Neural cell (in vitro differentiated cells): ENCODE measurements at regions not wholly inside any gene's neighbourhood (a gene's known extent, or its start where the extent isn't known, plus 50 kb on each side); places are given as distances from the start of the nearest gene placed in this dataset.

Experiments used
- H2AFZ ChIP-seq: fragments of 200-600, 300-800 bp; sonication (generic), shearing (Covaris generic); 2 replicates; pipeline ENCODE4 v1.6.0; 2014; ENCODE audit warnings: low read depth, mild to moderate bottlenecking, antibody characterized with exemption, low read length, moderate library complexity
- H3F3A ChIP-seq: fragments of 200-600 bp; shearing (Covaris generic); 2 replicates; pipeline ENCODE4 v1.6.1; 2016; ENCODE audit warnings: mild to moderate bottlenecking, moderate library complexity, mixed read lengths, antibody characterized with exemption, low read length; ENCODE audit not compliant: insufficient read depth, poor library complexity, severe bottlenecking
- H3K27ac ChIP-seq: fragments of 200-600, 300-800 bp; sonication (generic), shearing (Covaris generic); 2 replicates; pipeline ENCODE4 v1.5.1; 2014; ENCODE audit warnings: mild to moderate bottlenecking, low read length, moderate library complexity
- H3K27me3 ChIP-seq: fragments of 300-800, 200-600 bp; sonication (generic), shearing (Covaris generic); 2 replicates; pipeline ENCODE4 v1.6.0; 2014; ENCODE audit warnings: mild to moderate bottlenecking, low read depth, low read length, moderate library complexity; ENCODE audit not compliant: insufficient read depth
- H3K36me3 ChIP-seq: fragments of 300-800, 200-600 bp; sonication (generic), shearing (Covaris generic); 2 replicates; pipeline ENCODE4 v1.5.1; 2014; ENCODE audit warnings: mild to moderate bottlenecking, antibody characterized with exemption, low read length, moderate library complexity; ENCODE audit not compliant: insufficient read depth
- H3K4me2 ChIP-seq: fragments of 300-800, 200-600 bp; sonication (generic), shearing (Covaris generic); 2 replicates; pipeline ENCODE4 v1.6.0; 2014; ENCODE audit warnings: mild to moderate bottlenecking, low read length
- H3K4me3 ChIP-seq: fragments of 300-800, 200-600 bp; sonication (generic), shearing (Covaris generic); 2 replicates; pipeline ENCODE4 v1.5.1; 2014; ENCODE audit warnings: mild to moderate bottlenecking, low read length, moderate library complexity
- H3K79me2 ChIP-seq: fragments of 200-600 bp; shearing (Covaris generic); replicated peaks from 2 replicates; pipeline ENCODE4 v1.6.0; 2014; ENCODE audit warnings: mild to moderate bottlenecking, low read length, moderate library complexity; ENCODE audit not compliant: insufficient read depth
- H3K9ac ChIP-seq: fragments of 300-800, 200-600 bp; sonication (generic), shearing (Covaris generic); 2 replicates; pipeline ENCODE4 v1.6.1; 2016; ENCODE audit warnings: mild to moderate bottlenecking, low read length, mixed read lengths
- H3K9me2 ChIP-seq: fragments of 200-600 bp; shearing (Covaris generic); 2 replicates; pipeline ENCODE4 v1.6.1; 2016; ENCODE audit warnings: mild to moderate bottlenecking, low read length, mixed read lengths; ENCODE audit not compliant: insufficient read depth
- H3K9me3 ChIP-seq: fragments of 200-600, 300-800 bp; sonication (generic), shearing (Covaris generic); 2 replicates; pipeline ENCODE4 v1.6.1; 2016; ENCODE audit warnings: mild to moderate bottlenecking, mixed run types, low read length, moderate library complexity, mixed read lengths
- H4K20me1 ChIP-seq: fragments of 200-600 bp; shearing (Covaris generic); 2 replicates; pipeline ENCODE4 v1.6.1; 2016; ENCODE audit warnings: mild to moderate bottlenecking, mixed run types; ENCODE audit not compliant: insufficient read depth
- EP300 ChIP-seq: fragments of 450-650 bp; conservative IDR thresholded peaks from 2 replicates; pipeline ENCODE4 v1.6.1; 2014; ENCODE audit warnings: antibody characterized with exemption, mild to moderate bottlenecking, moderate library complexity; ENCODE audit not compliant: poor library complexity, severe bottlenecking
- EZH2 ChIP-seq: fragments of 200-600, 300-800 bp; shearing (Covaris generic), sonication (generic); IDR thresholded peaks from 2 replicates; pipeline ENCODE4 v1.6.1; 2014; ENCODE audit warnings: antibody characterized with exemption, low read length, borderline replicate concordance, mild to moderate bottlenecking; ENCODE audit not compliant: insufficient read depth, poor library complexity, severe bottlenecking
- MXI1 ChIP-seq: fragments of 450-650 bp; conservative IDR thresholded peaks from 2 replicates; pipeline ENCODE4 v1.6.1; 2014; ENCODE audit warnings: antibody characterized with exemption, mild to moderate bottlenecking; ENCODE audit not compliant: poor library complexity, severe bottlenecking
- POLR2AphosphoS5 ChIP-seq: IDR thresholded peaks from 2 replicates; pipeline ENCODE4 v1.6.1; 2012
- RAD21 ChIP-seq: fragments of 450-650 bp; conservative IDR thresholded peaks from 2 replicates; pipeline ENCODE4 v1.6.1; 2014; ENCODE audit warnings: antibody characterized with exemption, mild to moderate bottlenecking, moderate library complexity
- SMC3 ChIP-seq: fragments of 450-650 bp; conservative IDR thresholded peaks from 2 replicates; pipeline ENCODE4 v1.6.1; 2014; ENCODE audit warnings: antibody characterized with exemption, mild to moderate bottlenecking, moderate library complexity; ENCODE audit not compliant: poor library complexity
- TAF1 ChIP-seq: IDR thresholded peaks from 2 replicates; pipeline ENCODE4 v1.6.1; 2012; ENCODE audit warnings: low read depth
- TF ChIP-seq, protein P1 (sequence below): IDR thresholded peaks from 2 replicates; pipeline ENCODE4 v1.6.1; 2012; ENCODE audit warnings: borderline replicate concordance
- TF ChIP-seq, protein P2 (sequence below): fragments of 450-650 bp; IDR thresholded peaks from 2 replicates; pipeline ENCODE4 v1.5.1; 2014; ENCODE audit warnings: antibody characterized with exemption, mild to moderate bottlenecking, moderate library complexity; ENCODE audit not compliant: poor library complexity, severe bottlenecking

DNA sequence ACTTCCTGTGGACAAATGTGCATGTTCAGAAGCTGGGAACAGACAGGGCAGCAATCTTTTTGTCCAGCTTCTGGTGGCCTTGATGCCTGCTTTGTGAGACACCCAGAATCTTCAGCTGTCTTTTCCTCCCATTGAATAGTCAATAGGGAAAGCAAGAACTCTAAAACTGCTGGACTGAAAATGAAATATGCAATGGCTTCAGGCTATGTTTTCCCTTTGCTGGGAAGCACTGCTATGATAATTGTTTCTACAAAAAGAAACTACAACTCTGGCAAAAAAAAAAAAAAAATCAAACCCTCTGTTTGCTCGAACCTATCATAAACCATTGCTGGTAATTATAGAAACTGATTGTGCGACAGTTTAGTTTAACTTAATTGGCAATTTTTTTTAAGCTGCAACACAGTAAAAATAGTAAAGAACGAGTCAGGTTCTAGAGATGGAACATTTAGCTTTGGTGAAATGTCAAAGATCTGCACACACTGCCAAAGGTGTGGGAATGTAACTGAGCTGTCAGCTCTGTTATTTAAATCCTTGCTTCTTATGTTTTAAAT, 79.1 kb upstream of the NEUROD6 start:
- H3K36me3 ChIP-seq = no peaks in the 10 kb centered on the region
- no peak overlapping the region for H3K4me2 ChIP-seq
- H3K9ac ChIP-seq = no peak overlapping the region
- no peak overlapping the region for H3K27ac ChIP-seq
- H2AFZ ChIP-seq = no peak overlapping the region
- H3K4me3 ChIP-seq = no peak overlapping the region
- no peaks in the 10 kb centered on the region for H3K79me2 ChIP-seq
- no peaks in the 10 kb centered on the region for H3K9me3 ChIP-seq
- no peaks in the 10 kb centered on the region for H3K9me2 ChIP-seq
- H3F3A ChIP-seq = no peaks in the 10 kb centered on the region
- TF ChIP-seq, protein P1, sequence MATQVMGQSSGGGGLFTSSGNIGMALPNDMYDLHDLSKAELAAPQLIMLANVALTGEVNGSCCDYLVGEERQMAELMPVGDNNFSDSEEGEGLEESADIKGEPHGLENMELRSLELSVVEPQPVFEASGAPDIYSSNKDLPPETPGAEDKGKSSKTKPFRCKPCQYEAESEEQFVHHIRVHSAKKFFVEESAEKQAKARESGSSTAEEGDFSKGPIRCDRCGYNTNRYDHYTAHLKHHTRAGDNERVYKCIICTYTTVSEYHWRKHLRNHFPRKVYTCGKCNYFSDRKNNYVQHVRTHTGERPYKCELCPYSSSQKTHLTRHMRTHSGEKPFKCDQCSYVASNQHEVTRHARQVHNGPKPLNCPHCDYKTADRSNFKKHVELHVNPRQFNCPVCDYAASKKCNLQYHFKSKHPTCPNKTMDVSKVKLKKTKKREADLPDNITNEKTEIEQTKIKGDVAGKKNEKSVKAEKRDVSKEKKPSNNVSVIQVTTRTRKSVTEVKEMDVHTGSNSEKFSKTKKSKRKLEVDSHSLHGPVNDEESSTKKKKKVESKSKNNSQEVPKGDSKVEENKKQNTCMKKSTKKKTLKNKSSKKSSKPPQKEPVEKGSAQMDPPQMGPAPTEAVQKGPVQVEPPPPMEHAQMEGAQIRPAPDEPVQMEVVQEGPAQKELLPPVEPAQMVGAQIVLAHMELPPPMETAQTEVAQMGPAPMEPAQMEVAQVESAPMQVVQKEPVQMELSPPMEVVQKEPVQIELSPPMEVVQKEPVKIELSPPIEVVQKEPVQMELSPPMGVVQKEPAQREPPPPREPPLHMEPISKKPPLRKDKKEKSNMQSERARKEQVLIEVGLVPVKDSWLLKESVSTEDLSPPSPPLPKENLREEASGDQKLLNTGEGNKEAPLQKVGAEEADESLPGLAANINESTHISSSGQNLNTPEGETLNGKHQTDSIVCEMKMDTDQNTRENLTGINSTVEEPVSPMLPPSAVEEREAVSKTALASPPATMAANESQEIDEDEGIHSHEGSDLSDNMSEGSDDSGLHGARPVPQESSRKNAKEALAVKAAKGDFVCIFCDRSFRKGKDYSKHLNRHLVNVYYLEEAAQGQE = no peak
- TF ChIP-seq POLR2AphosphoS5 (no peak), TAF1 (no peak), EP300 (no peak), EZH2 (no peak), RAD21 (no peak), SMC3 (no peak), MXI1 (no peak)
- TF ChIP-seq, protein P2, sequence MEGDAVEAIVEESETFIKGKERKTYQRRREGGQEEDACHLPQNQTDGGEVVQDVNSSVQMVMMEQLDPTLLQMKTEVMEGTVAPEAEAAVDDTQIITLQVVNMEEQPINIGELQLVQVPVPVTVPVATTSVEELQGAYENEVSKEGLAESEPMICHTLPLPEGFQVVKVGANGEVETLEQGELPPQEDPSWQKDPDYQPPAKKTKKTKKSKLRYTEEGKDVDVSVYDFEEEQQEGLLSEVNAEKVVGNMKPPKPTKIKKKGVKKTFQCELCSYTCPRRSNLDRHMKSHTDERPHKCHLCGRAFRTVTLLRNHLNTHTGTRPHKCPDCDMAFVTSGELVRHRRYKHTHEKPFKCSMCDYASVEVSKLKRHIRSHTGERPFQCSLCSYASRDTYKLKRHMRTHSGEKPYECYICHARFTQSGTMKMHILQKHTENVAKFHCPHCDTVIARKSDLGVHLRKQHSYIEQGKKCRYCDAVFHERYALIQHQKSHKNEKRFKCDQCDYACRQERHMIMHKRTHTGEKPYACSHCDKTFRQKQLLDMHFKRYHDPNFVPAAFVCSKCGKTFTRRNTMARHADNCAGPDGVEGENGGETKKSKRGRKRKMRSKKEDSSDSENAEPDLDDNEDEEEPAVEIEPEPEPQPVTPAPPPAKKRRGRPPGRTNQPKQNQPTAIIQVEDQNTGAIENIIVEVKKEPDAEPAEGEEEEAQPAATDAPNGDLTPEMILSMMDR = no peak
- H4K20me1 ChIP-seq = no peaks in the 10 kb centered on the region
- H3K27me3 ChIP-seq = no peaks in the 10 kb centered on the region

DNA sequence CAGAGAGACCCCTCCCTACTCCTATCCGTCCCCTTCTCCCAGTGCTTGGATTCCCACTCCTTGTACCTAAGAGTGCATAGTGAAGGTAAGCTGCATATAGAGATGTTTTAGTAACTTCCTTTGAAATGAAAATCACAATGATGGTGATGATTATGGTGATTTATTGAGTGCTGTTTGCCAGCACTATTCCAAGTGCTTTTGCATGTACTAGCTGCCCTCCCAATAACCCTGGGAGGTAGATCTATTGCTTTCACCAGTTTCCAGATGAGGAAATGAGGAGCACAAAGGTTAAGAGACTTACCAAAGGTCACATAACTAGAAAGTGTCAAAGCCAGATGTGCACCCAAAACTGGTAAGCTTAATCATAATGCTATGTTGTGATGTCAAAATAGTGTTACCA, 80.4 kb upstream of the NEUROD6 start:
- H3K27ac ChIP-seq = no peak overlapping the region
- H3K4me2 ChIP-seq = no peak overlapping the region
- H3F3A ChIP-seq = no peaks in the 10 kb centered on the region
- no peaks in the 10 kb centered on the region for H3K9me3 ChIP-seq
- no peaks in the 10 kb centered on the region for H3K36me3 ChIP-seq
- no peaks in the 10 kb centered on the region for H3K79me2 ChIP-seq
- H2AFZ ChIP-seq = no peak overlapping the region
- no peaks in the 10 kb centered on the region for H3K9me2 ChIP-seq
- H3K27me3 ChIP-seq = no peaks in the 10 kb centered on the region
- no peak for TF ChIP-seq TAF1
- TF ChIP-seq, protein P2 = no peak
- TF ChIP-seq RAD21 = no peak
- no peak for TF ChIP-seq EZH2
- TF ChIP-seq POLR2AphosphoS5 = no peak
- TF ChIP-seq, protein P1 = no peak
- no peak for TF ChIP-seq MXI1
- TF ChIP-seq SMC3 = no peak
- TF ChIP-seq EP300 = no peak
- H3K9ac ChIP-seq = no peak overlapping the region
- no peaks in the 10 kb centered on the region for H4K20me1 ChIP-seq
- H3K4me3 ChIP-seq = no peak overlapping the region
